ENCODE measurements at regions not wholly inside any gene's neighbourhood (a gene's known extent, or its start where the extent isn't known, plus 50 kb on each side); places are given as distances from the start of the nearest gene placed in this dataset. TPM values are rescaled to one million over a fixed set of nuclear protein-coding genes. Genes with fewer than 3 reads are reported as not detected.

Small RNA genes lying in the stretch of these regions (microRNA-seq; reads per million reads assigned to microRNA genes)
- gene AL049830.2 (ENCODE audit: insufficient read depth, insufficient read length): not detected

Small RNA genes lying in the stretch of these regions (small RNA-seq; reads per million reads assigned to genes)
- gene AL049830.2: 0 reads per million in 5 experiments

All from IMR-90 (cell line).